ENCODE measurements at regions not wholly inside any gene's neighbourhood (a gene's known extent, or its start where the extent isn't known, plus 50 kb on each side); places are given as distances from the start of the nearest gene placed in this dataset.
"Not testable (repeated sequence)": the region's sequence is repeated elsewhere in the genome, so short reads cannot be mapped to it uniquely, and the experiment has no call there.

- TF ChIP-seq, protein P1, sequence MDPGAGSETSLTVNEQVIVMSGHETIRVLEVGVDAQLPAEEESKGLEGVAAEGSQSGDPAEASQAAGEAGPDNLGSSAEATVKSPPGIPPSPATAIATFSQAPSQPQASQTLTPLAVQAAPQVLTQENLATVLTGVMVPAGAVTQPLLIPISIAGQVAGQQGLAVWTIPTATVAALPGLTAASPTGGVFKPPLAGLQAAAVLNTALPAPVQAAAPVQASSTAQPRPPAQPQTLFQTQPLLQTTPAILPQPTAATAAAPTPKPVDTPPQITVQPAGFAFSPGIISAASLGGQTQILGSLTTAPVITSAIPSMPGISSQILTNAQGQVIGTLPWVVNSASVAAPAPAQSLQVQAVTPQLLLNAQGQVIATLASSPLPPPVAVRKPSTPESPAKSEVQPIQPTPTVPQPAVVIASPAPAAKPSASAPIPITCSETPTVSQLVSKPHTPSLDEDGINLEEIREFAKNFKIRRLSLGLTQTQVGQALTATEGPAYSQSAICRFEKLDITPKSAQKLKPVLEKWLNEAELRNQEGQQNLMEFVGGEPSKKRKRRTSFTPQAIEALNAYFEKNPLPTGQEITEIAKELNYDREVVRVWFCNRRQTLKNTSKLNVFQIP (CRISPR knock-in tag; IDR thresholded peaks at IDR 0.05; ENCODE audit: borderline replicate concordance, low read depth), result no peak
- no peak for TF ChIP-seq ZNF70 (CRISPR knock-in tag; IDR thresholded peaks at IDR 0.05)
Measured at GRCh38 chr1:243957141-243957540, 93.9 kb upstream of the ZBTB18 start (continued).

- no peak for TF ChIP-seq TCF4 (CRISPR knock-in tag; IDR thresholded peaks at IDR 0.05; ENCODE audit: borderline replicate concordance)
- TF ChIP-seq ZFP3 (CRISPR knock-in tag; IDR thresholded peaks at IDR 0.05), result no peak
- TF ChIP-seq PATZ1 (CRISPR knock-in tag; IDR thresholded peaks at IDR 0.05; ENCODE audit: borderline replicate concordance), result no peak
- TF ChIP-seq, protein P2, sequence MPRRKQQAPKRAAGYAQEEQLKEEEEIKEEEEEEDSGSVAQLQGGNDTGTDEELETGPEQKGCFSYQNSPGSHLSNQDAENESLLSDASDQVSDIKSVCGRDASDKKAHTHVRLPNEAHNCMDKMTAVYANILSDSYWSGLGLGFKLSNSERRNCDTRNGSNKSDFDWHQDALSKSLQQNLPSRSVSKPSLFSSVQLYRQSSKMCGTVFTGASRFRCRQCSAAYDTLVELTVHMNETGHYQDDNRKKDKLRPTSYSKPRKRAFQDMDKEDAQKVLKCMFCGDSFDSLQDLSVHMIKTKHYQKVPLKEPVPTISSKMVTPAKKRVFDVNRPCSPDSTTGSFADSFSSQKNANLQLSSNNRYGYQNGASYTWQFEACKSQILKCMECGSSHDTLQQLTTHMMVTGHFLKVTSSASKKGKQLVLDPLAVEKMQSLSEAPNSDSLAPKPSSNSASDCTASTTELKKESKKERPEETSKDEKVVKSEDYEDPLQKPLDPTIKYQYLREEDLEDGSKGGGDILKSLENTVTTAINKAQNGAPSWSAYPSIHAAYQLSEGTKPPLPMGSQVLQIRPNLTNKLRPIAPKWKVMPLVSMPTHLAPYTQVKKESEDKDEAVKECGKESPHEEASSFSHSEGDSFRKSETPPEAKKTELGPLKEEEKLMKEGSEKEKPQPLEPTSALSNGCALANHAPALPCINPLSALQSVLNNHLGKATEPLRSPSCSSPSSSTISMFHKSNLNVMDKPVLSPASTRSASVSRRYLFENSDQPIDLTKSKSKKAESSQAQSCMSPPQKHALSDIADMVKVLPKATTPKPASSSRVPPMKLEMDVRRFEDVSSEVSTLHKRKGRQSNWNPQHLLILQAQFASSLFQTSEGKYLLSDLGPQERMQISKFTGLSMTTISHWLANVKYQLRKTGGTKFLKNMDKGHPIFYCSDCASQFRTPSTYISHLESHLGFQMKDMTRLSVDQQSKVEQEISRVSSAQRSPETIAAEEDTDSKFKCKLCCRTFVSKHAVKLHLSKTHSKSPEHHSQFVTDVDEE (CRISPR knock-in tag; IDR thresholded peaks at IDR 0.05), result no peak
- no peak for TF ChIP-seq ESRRG (CRISPR knock-in tag; IDR thresholded peaks at IDR 0.05)
- TF ChIP-seq CSDC2 (CRISPR knock-in tag; IDR thresholded peaks at IDR 0.05), result no peak
- no peak for TF ChIP-seq ISL1 (CRISPR knock-in tag; IDR thresholded peaks at IDR 0.05)
- TF ChIP-seq ZNF8 (CRISPR knock-in tag; IDR thresholded peaks at IDR 0.05), result no peak
- TF ChIP-seq, protein P1 (CRISPR knock-in tag; IDR thresholded peaks at IDR 0.05; ENCODE audit: borderline replicate concordance, low read depth), result no peak
- TF ChIP-seq ZFP30 (CRISPR knock-in tag; IDR thresholded peaks at IDR 0.05), result no peak
- no peak for TF ChIP-seq RARB (CRISPR knock-in tag; IDR thresholded peaks at IDR 0.05)
- TF ChIP-seq TOX (CRISPR knock-in tag; IDR thresholded peaks at IDR 0.05; ENCODE audit: borderline replicate concordance), result no peak
- no peak for TF ChIP-seq ARNTL (CRISPR knock-in tag; IDR thresholded peaks at IDR 0.05; ENCODE audit: borderline replicate concordance, low read depth)
- TF ChIP-seq PPARA (CRISPR knock-in tag; IDR thresholded peaks at IDR 0.05; ENCODE audit: borderline replicate concordance), result no peak
- TF ChIP-seq BACH2 (CRISPR knock-in tag; IDR thresholded peaks at IDR 0.05; ENCODE audit: borderline replicate concordance), result no peak
- TF ChIP-seq CSRNP3 (CRISPR knock-in tag; IDR thresholded peaks at IDR 0.05), result no peak
- TF ChIP-seq ZC3H10 (CRISPR knock-in tag; IDR thresholded peaks at IDR 0.05), result no peak
- TF ChIP-seq GLIS3 (CRISPR knock-in tag; IDR thresholded peaks at IDR 0.05), result no peak
- ATAC-seq, result peak; percentile 93
Measured at GRCh38 chr1:243956450-243956849, 94.6 kb upstream of the ZBTB18 start.

GRCh38 chr1:243951207-243951606 lies 99.9 kb upstream of the ZBTB18 start:
- not testable (repeated sequence) for ATAC-seq

GRCh38 chr1:243950166-243950565 lies 100.1 kb upstream of the AKT3 start:
- TF ChIP-seq ISL1 (CRISPR knock-in tag; IDR thresholded peaks at IDR 0.05) (no peak), RARB (CRISPR knock-in tag; IDR thresholded peaks at IDR 0.05) (no peak), TCF4 (CRISPR knock-in tag; IDR thresholded peaks at IDR 0.05; ENCODE audit: borderline replicate concordance) (no peak), CREB5 (CRISPR knock-in tag; IDR thresholded peaks at IDR 0.05; ENCODE audit: low read depth) (no peak)
- peak; percentile 97 for ATAC-seq

Measured in SK-N-SH treated with all-trans-retinoic acid at 6 μM for 48 hours (cell line).